Liver (tissue), 3 donors: ENCODE measurements at regions not wholly inside any gene's neighbourhood (a gene's known extent, or its start where the extent isn't known, plus 50 kb on each side); places are given as distances from the start of the nearest gene placed in this dataset.

ENCODE experiments used
- ATF3 ChIP-seq: IDR thresholded peaks from 2 replicates; pipeline ENCODE4 v1.6.1; 2016; ENCODE audit warnings: antibody characterized with exemption
- CTCF ChIP-seq: fragments of 150-350 bp; IDR thresholded peaks from 2 replicates; pipeline ENCODE4 v1.5.1; 2017; ENCODE audit warnings: improper control_type of control experiment, low read depth, low read length; ENCODE audit not compliant: missing input control
- FOXA1 ChIP-seq: IDR thresholded peaks from 2 replicates; pipeline ENCODE4 v1.6.1; 2016; ENCODE audit warnings: antibody characterized with exemption
- GABPA ChIP-seq, 2 donors: IDR thresholded peaks in 1 of 2; conservative IDR thresholded peaks in 1 of 2; 2 replicates each; pipeline ENCODE4 v1.6.1; 2016; ENCODE audit warnings: antibody characterized with exemption in 2 of 2, mild to moderate bottlenecking in 1 of 2, moderate library complexity in 1 of 2
- JUND ChIP-seq, 2 donors: IDR thresholded peaks; 2 replicates each; pipeline ENCODE4 v1.6.1; 2016; ENCODE audit warnings: antibody characterized with exemption in 2 of 2
- MAX ChIP-seq: IDR thresholded peaks from 2 replicates; pipeline ENCODE4 v1.6.1; 2016; ENCODE audit warnings: antibody characterized with exemption
- SP1 ChIP-seq: IDR thresholded peaks from 2 replicates; pipeline ENCODE4 v1.6.1; 2018; ENCODE audit warnings: antibody characterized with exemption, mild to moderate bottlenecking
- TAF1 ChIP-seq: conservative IDR thresholded peaks from 2 replicates; pipeline ENCODE4 v1.6.1; 2016; ENCODE audit warnings: antibody characterized with exemption, mild to moderate bottlenecking
- YY1 ChIP-seq: IDR thresholded peaks from 2 replicates; pipeline ENCODE4 v1.6.1; 2016; ENCODE audit warnings: antibody characterized with exemption, mild to moderate bottlenecking
- ZBTB33 ChIP-seq: IDR thresholded peaks from 2 replicates; pipeline ENCODE4 v1.6.1; 2016; ENCODE audit warnings: antibody characterized with exemption
- donor health status: healthy.
- donor health status: healthy.

GRCh38 chr2:55116598-55116964, 66.3 kb upstream of the RTN4 start:
- TF ChIP-seq CTCF: no peak
- TF ChIP-seq YY1: no peak
- no peak for TF ChIP-seq JUND (IDR thresholded peaks at IDR 0.05)
- no peak for TF ChIP-seq MAX
- no peak for TF ChIP-seq SP1
- TF ChIP-seq GABPA (IDR thresholded peaks at IDR 0.05 in 1 of 2, conservative IDR thresholded peaks at IDR 0.05 in 1 of 2): no peak
- no peak for TF ChIP-seq ZBTB33
- no peak for TF ChIP-seq TAF1
- no peak for TF ChIP-seq ATF3
- no peak for TF ChIP-seq FOXA1
